ENCODE measurements at regions not wholly inside any gene's neighbourhood (a gene's known extent, or its start where the extent isn't known, plus 50 kb on each side); places are given as distances from the start of the nearest gene placed in this dataset.

GRCh38 chr15:62787401-62787800 lies 255.1 kb upstream of the TPM1 start:
- TF ChIP-seq CTCF (IDR thresholded peaks at IDR 0.05; ENCODE audit: low read depth, low read length) = no peak
- Histone ChIP-seq H3K27me3 (ENCODE audit: insufficient read depth, low read depth, severe bottlenecking) (no peaks in the 10 kb centered on the region), H3K27ac (no peak overlapping the region), H3K9me3 (ENCODE audit: severe bottlenecking) (no peaks in the 10 kb centered on the region), H3K36me3 (no peaks in the 10 kb centered on the region), H3K4me3 (ENCODE audit: low read depth, low read length) (no peak overlapping the region)
- no peak for DNase-seq

- Histone ChIP-seq H3K27ac (no peak overlapping the region), H3K9me3 (ENCODE audit: severe bottlenecking) (no peaks in the 10 kb centered on the region), H3K36me3 (no peaks in the 10 kb centered on the region), H3K27me3 (ENCODE audit: insufficient read depth, low read depth, severe bottlenecking) (no peaks in the 10 kb centered on the region), H3K4me3 (ENCODE audit: low read depth, low read length) (no peak overlapping the region)
- TF ChIP-seq CTCF (IDR thresholded peaks at IDR 0.05; ENCODE audit: low read depth, low read length) = no peak
- no peak for DNase-seq
Measured at GRCh38 chr15:62788224-62788623, 254.3 kb upstream of the TPM1 start.

GRCh38 chr15:62790546-62790945 lies 252.0 kb upstream of the TPM1 start:
- DNase-seq = no peak
- no peak overlapping the region for H3K27ac ChIP-seq
- H3K36me3 ChIP-seq = no peaks in the 10 kb centered on the region
- H3K4me3 ChIP-seq (ENCODE audit: low read depth, low read length) = no peak overlapping the region
- no peak for TF ChIP-seq CTCF (IDR thresholded peaks at IDR 0.05; ENCODE audit: low read depth, low read length)
- H3K9me3 ChIP-seq (ENCODE audit: severe bottlenecking) = no peaks in the 10 kb centered on the region
- H3K27me3 ChIP-seq (ENCODE audit: insufficient read depth, low read depth, severe bottlenecking) = no peaks in the 10 kb centered on the region

GRCh38 chr15:62791694-62792093 lies 250.9 kb upstream of the TPM1 start:
- Histone ChIP-seq H3K36me3 (no peaks in the 10 kb centered on the region), H3K4me3 (ENCODE audit: low read depth, low read length) (no peak overlapping the region), H3K9me3 (ENCODE audit: severe bottlenecking) (no peaks in the 10 kb centered on the region), H3K27ac (no peak overlapping the region), H3K27me3 (ENCODE audit: insufficient read depth, low read depth, severe bottlenecking) (no peaks in the 10 kb centered on the region)
- TF ChIP-seq CTCF (IDR thresholded peaks at IDR 0.05; ENCODE audit: low read depth, low read length) = no peak
- DNase-seq = no peak

- TF ChIP-seq CTCF (IDR thresholded peaks at IDR 0.05; ENCODE audit: low read depth, low read length) = no peak
- Histone ChIP-seq H3K36me3 (no peaks in the 10 kb centered on the region), H3K27me3 (ENCODE audit: insufficient read depth, low read depth, severe bottlenecking) (no peaks in the 10 kb centered on the region), H3K27ac (no peak overlapping the region), H3K4me3 (ENCODE audit: low read depth, low read length) (no peak overlapping the region), H3K9me3 (ENCODE audit: severe bottlenecking) (no peaks in the 10 kb centered on the region)
- no peak for DNase-seq
Measured at GRCh38 chr15:62792986-62793751, 249.4 kb upstream of the TPM1 start.

GRCh38 chr15:62793752-62794144 lies 248.8 kb upstream of the TPM1 start:
- no peak for TF ChIP-seq CTCF (IDR thresholded peaks at IDR 0.05; ENCODE audit: low read depth, low read length)

More at GRCh38 chr15:62793752-62794144, 248.8 kb upstream of the TPM1 start:
- H3K27me3 ChIP-seq (ENCODE audit: insufficient read depth, low read depth, severe bottlenecking) = no peaks in the 10 kb centered on the region
- no peak for DNase-seq
- H3K4me3 ChIP-seq (ENCODE audit: low read depth, low read length) = no peak overlapping the region
- no peak overlapping the region for H3K27ac ChIP-seq
- H3K9me3 ChIP-seq (ENCODE audit: severe bottlenecking) = no peaks in the 10 kb centered on the region
- no peaks in the 10 kb centered on the region; the same call in 1 of the 2 replicates for H3K36me3 ChIP-seq

All from WERI-Rb-1 (cell line).